Calu3 (cell line): ENCODE measurements at regions not wholly inside any gene's neighbourhood (a gene's known extent, or its start where the extent isn't known, plus 50 kb on each side); places are given as distances from the start of the nearest gene placed in this dataset.

Source experiments
- BruUV-seq: library from RNA; stranded (reverse); fragments of 400-500 nt; replicated peaks from 2 replicates; lab custom pipeline; 2021; lab: Mats Ljungman, UMichigan
- CTCF ChIA-PET: fragments of 300-600 bp; sonication (Branson Sonifier 250); formaldehyde crosslinking; loops from one replicate; lab custom pipeline; 2022; ENCODE audit warnings: antibody characterized with exemption; lab: Charles Lee
- DNase-seq: peaks from one replicate; pipeline ENCODE4 v3.0.0; 2022
- H3K27ac Mint-ChIP-seq: one replicate; pipeline ENCODE4 v1.8.0; 2022; ENCODE audit warnings: mixed read lengths; ENCODE audit not compliant: unreplicated experiment
- H3K27me3 Mint-ChIP-seq: one replicate; pipeline ENCODE4 v1.8.0; 2022; ENCODE audit warnings: mixed read lengths; ENCODE audit not compliant: unreplicated experiment
- H3K36me3 Mint-ChIP-seq: one replicate; pipeline ENCODE4 v1.8.0; 2022; ENCODE audit warnings: mild to moderate bottlenecking, moderate library complexity, mixed read lengths; ENCODE audit not compliant: insufficient read depth, unreplicated experiment
- H3K4me1 Mint-ChIP-seq: one replicate; pipeline ENCODE4 v1.8.0; 2022; ENCODE audit warnings: mild to moderate bottlenecking, low read depth, mixed read lengths; ENCODE audit not compliant: unreplicated experiment
- H3K4me3 Mint-ChIP-seq: one replicate; pipeline ENCODE4 v1.8.0; 2022; ENCODE audit warnings: mild to moderate bottlenecking, low read depth, moderate library complexity, mixed read lengths; ENCODE audit not compliant: unreplicated experiment
- H3K9me3 Mint-ChIP-seq: one replicate; pipeline ENCODE4 v1.8.0; 2022; ENCODE audit warnings: low read depth, mixed read lengths; ENCODE audit not compliant: unreplicated experiment
- CTCF ChIP-seq: fragments of 200-600 bp; IDR thresholded peaks from one replicate; pipeline ENCODE4 v1.8.0; 2022; ENCODE audit warnings: antibody characterized with exemption; ENCODE audit not compliant: unreplicated experiment
- intact Hi-C: fragments of 100-400 bp; cut with micrococcal nuclease; formaldehyde crosslinking; loops from one replicate; pipeline ENCODE4 v1.10.0; 2022; ENCODE audit not compliant: unreplicated experiment

GRCh38 chr18:30186245-30186644 is 856.3 kb downstream of the DSC3 start:
- Mint-ChIP-seq H3K36me3 (no peaks in the 10 kb centered on the region), H3K4me1 (no peaks in the 10 kb centered on the region), H3K9me3 (peaks cover 3% of the 10 kb centered on the region), H3K4me3 (no peak overlapping the region), H3K27me3 (no peaks in the 10 kb centered on the region), H3K27ac (no peak overlapping the region)
- no TSS peak for BruUV-seq
- CTCF ChIA-PET: interaction anchor here (0.5 kb wide), 1 partner anchor 1040 kb away, joined by 6 read pairs; no protein-coding TSS in a partner anchor
- no peak for DNase-seq
- intact Hi-C loops: no loop called here
- no peak for TF ChIP-seq CTCF

- intact Hi-C loops: no loop called here
- no peak for DNase-seq
- CTCF ChIA-PET: no interaction called here
- Mint-ChIP-seq H3K4me1 (peaks cover 15% of the 10 kb centered on the region), H3K27me3 (no peaks in the 10 kb centered on the region), H3K36me3 (no peaks in the 10 kb centered on the region), H3K9me3 (peaks cover 4% of the 10 kb centered on the region), H3K4me3 (no peak overlapping the region), H3K27ac (peak overlapping the region; percentile 68)
- no peak for TF ChIP-seq CTCF
- BruUV-seq: no TSS peak
Measured at GRCh38 chr18:30177056-30177455, 865.5 kb downstream of the DSC3 start.

GRCh38 chr18:30175621-30176225 is 866.8 kb downstream of the DSC3 start:
- no peak for TF ChIP-seq CTCF
- intact Hi-C loops: no loop called here
- Mint-ChIP-seq H3K9me3 (peaks cover 4% of the 10 kb centered on the region), H3K27me3 (no peaks in the 10 kb centered on the region), H3K36me3 (no peaks in the 10 kb centered on the region), H3K27ac (no peak overlapping the region), H3K4me1 (peaks cover 15% of the 10 kb centered on the region), H3K4me3 (no peak overlapping the region)
- no peak for DNase-seq
- CTCF ChIA-PET: no interaction called here
- BruUV-seq: no TSS peak

GRCh38 chr18:30175061-30175574 is 867.4 kb downstream of the DSC3 start:
- no peaks in the 10 kb centered on the region for H3K36me3 Mint-ChIP-seq

More at GRCh38 chr18:30175061-30175574, 867.4 kb downstream of the DSC3 start:
- DNase-seq: no peak
- CTCF ChIA-PET: no interaction called here
- intact Hi-C loops: no loop called here
- BruUV-seq: no TSS peak
- TF ChIP-seq CTCF: no peak
- H3K27me3 Mint-ChIP-seq: no peaks in the 10 kb centered on the region
- peaks cover 4% of the 10 kb centered on the region for H3K9me3 Mint-ChIP-seq
- no peak overlapping the region for H3K27ac Mint-ChIP-seq
- H3K4me1 Mint-ChIP-seq: peaks cover 15% of the 10 kb centered on the region
- H3K4me3 Mint-ChIP-seq: no peak overlapping the region
